ENCODE measurements at regions not wholly inside any gene's neighbourhood (a gene's known extent, or its start where the extent isn't known, plus 50 kb on each side); places are given as distances from the start of the nearest gene placed in this dataset.
"Not testable (repeated sequence)": the region's sequence is repeated elsewhere in the genome, so short reads cannot be mapped to it uniquely, and the experiment has no call there.

DNA sequence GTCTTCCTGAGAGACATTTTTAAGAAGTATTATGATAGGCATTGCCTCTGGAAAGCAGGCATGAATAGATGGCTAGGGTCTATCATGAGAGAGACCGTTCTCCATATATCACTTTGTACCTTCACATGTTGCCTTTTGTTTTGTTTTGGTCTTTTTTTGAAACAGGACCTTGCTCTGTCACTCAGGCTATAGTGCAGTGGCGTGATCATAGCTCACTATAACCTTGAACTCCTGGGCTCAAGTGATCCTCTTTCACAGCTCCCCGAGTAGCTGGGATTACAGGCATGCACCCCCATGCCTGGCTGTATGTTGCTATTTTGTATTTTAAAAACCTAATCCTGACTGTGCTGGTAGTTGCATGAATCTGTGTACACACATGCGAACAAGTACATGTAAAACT, 869.6 kb upstream of the DEFB115 start:
- DNase-seq (ENCODE audit: low read depth in 2 of 2), result not testable (repeated sequence)

DNA sequence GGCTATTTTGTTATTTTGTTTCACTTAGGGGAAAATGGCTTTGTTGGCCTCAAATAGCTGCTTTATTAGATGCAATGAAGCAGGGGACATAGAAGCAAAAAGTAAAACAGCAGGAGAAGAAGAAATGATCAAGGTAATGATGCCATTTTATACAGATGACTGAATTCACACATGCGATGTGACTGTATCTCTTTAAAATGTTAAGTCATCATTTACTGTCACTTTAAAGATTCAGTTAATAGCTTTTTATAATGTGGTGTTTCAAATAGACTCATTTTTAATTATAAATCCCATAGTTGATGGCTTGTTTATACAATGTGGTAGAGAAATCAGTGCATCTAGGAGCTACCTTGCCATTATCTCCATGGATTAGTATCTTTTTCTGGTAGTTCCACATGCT, 863.9 kb upstream of the DEFB115 start:
- not testable (repeated sequence) for DNase-seq (ENCODE audit: low read depth in 2 of 2)

DNA sequence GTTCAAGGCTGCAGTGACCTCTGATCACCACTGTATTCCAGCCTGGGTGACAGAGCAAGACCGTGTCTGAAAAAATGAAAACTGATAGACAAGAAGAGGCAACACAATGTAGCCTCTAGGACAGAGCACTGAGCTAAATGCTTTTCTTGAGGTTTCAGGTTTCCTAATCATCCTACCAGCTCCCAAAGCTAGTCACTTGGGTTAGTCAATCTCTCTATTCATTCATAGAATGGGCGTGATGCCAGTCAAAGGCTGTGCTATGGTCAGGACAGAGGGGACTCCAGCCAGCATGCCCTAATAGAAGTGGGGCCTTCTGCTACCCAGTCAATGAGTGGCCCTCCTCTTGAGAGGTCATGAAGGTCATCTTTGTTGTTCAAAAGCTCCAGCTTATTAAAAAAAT, 860.4 kb upstream of the DEFB115 start:
- DNase-seq (ENCODE audit: low read depth in 2 of 2), result not testable (repeated sequence)

DNA sequence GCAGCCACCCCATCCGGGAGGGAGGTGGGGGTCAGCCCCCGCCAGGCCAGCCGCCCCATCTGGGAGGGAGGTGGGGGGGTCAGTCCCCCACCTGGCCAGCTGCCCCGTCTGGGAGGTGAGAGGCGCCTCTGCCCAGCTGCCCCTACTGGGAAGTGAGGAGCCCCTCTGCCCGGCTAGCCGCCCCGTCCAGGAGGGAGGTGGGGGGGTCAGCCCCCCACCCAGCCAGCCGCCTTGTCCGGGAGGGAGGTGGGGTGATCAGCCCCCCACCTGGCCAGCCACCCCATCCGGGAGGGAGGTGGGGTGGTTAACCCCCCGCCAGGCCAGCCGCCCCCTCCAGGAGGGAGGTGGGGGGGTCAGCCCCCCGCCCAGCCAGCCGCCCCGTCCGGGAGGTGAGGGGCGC, 852.4 kb upstream of the DEFB115 start:
- DNase-seq (ENCODE audit: low read depth in 2 of 2), result not testable (repeated sequence)

DNA sequence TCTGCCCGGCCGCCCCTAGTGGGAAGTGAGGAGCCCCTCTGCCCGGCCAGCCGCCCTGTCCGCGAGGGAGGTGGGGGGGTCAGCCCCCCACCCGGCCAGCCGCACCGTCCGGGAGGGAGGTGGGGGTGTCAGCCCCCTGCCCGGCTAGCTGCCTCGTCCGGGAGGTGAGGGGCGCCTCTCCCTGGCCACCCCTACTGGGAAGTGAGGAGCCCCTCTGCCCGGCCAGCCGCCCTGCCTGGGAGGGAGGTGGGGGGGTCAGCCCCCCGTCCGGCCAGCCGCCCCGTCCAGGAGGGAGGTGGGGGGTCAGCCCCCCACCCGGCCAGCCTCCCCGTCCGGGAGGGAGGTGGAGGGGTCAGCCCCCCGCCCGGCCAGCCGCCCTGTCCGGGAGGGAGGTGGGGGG, 851.9 kb upstream of the DEFB115 start:
- DNase-seq (ENCODE audit: low read depth in 2 of 2), result not testable (repeated sequence)

DNA sequence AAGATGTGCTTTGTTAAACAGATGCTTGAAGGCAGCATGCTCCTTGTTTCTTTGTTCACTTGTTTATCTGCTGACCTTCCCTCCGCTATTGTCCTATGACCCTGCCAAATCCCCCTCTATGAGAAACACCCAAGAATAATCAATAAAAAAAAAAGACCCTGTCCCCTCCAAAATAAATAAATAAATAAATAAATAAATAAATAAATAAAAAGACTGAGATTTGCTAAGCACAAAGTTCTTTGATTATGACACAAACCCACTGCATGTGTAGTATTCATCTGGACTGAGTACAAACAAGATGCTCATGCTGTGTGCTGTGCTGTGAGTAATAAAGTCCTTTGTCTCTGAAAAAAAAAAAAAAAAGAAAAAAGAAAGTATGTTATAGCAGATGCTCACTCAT, 851.1 kb upstream of the DEFB115 start:
- not testable (repeated sequence) for DNase-seq (ENCODE audit: low read depth in 2 of 2)

DNA sequence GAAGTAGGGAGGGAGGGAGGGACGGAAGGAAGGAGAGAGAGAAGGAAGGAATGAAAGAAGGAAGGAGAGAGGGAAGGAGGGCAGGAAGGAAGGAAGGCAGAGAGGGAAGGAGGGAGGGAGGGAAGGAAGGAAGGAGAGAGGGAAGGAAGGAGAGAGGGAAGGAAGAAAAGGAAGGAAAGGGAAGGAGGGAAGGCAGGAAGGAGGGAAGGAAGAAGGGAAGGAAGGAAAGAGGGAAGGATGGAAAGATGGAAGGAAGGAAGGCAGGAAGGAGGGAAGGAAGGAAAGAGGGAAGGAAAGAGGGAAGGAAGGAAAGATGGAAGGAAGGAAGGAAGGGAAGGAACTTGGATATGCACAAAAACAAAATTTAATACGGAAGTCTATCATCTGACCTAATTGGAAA, 844.5 kb upstream of the DEFB115 start:
- no peak for DNase-seq (ENCODE audit: low read depth in 2 of 2)

DNA sequence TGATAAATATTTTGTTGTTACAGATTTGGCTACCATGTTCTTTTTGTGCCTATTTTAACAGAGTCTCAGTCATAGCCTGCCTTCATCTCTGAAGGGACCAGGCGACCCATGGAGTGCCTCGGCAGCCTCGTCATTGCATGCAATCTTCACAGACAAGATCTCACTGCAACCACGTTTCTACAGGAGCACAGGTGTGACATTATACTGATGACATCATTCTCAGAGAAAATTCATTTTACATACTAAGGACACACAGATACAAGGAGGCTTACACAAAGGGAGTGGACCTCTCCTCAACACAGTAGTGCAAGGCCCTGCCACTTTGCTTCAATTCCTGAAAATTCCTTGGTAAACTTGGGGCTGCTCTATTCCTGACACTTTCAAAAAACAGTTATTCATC, 840.1 kb upstream of the DEFB115 start:
- not testable (repeated sequence) for DNase-seq (ENCODE audit: low read depth in 2 of 2)

DNA sequence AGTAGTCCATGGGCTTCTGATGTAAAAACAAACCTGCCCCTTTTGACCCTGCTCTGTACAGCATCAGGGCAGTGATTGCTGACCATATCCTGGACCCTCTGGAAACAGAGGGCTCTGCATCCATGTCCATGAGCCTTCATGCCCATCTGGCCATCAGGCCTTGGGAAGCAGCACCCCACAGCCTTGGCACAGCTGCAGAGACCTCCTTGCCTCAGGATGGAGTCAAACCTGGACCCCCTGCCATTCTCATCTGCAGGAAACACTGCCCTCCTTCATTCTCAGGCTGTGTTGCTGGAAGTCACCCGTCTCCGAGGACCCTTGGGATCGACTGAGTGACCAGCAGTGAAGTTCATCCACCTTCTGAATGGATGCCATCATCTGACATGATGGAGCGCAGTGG, 839.1 kb upstream of the DEFB115 start:
- DNase-seq (ENCODE audit: low read depth in 2 of 2), result not testable (repeated sequence)

DNA sequence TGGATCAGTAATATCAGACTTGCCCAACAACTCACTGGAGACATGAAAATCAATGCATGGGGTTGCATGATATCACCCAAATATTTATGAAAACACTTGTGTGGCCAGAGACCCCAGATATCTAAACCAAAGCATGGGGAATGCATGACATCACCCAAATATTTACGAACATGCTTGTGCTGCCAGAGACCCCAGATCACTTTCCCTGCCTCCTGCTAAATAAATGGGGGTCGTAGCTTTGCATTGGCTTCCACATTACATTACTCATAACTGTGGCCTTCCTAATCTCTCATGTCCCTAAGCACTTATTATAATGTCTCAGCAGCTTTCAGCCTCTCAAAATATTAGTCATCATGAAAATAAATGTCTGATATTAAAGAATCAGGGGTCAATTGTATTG, 838.0 kb upstream of the DEFB115 start:
- no peak for DNase-seq (ENCODE audit: low read depth in 2 of 2)

DNA sequence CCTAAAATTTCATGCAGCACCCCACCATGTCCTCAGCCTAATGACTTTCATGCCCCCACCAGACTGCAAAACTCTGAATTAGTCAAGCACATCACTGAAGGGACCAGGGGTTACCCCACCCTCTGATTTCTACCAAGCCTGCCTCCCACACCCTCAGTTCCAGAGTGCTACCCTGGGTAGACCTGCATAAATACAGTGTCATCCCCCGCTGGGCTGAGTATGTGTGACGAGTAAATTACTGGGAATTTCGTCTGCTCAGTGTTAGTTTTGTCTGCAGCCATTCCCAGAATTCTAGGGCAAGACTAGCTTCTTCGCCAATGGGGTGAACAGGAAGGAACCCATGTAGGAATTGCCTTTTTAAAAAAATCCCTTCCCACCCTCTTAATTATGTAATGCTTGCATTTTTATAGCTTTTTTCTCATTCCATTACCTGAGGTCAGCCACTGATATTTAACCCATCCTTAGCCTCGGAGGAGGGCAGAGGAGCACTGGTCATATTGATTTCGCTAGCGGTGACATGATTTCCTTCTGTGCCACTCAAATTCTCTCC, 837.5 kb upstream of the DEFB115 start:
- not testable (repeated sequence) for DNase-seq (ENCODE audit: low read depth in 2 of 2)

Measured in stimulated activated CD8-positive, alpha-beta memory T cell treated with anti-CD3 and anti-CD28 coated beads, Interleukin-2, amount 100 ng/mL, for 48 hours (primary cell).